Adrenal gland (tissue), 5 donors: ENCODE measurements at regions not wholly inside any gene's neighbourhood (a gene's known extent, or its start where the extent isn't known, plus 50 kb on each side); places are given as distances from the start of the nearest gene placed in this dataset.

Experiments
- CTCF ChIP-seq, 6 experiments: fragments of 450-650 bp in 4 of 6; fragments of 200-600 bp in 2 of 6; sonication (generic) in 1 of 6; IDR thresholded peaks; 1 replicate in 5 of 6; 2 replicates in 1 of 6; pipeline versions ENCODE4 v1.5.1 to v1.8.0; 2016 to 2021; ENCODE audit warnings: antibody characterized with exemption in 6 of 6, mild to moderate bottlenecking in 2 of 6, moderate library complexity in 1 of 6
- POLR2A ChIP-seq, 2 donors: fragments of 450-650 bp; IDR thresholded peaks; one replicate each; pipeline ENCODE4 v1.6.1; 2017; ENCODE audit warnings: antibody characterized with exemption in 2 of 2, mild to moderate bottlenecking in 2 of 2, moderate library complexity in 1 of 2
- donor health status: DM: no; HTN: no; CAD: no.

GRCh38 chr6:113649276-113649675 lies 207.9 kb upstream of the MARCKS start:
- TF ChIP-seq POLR2A (IDR thresholded peaks at IDR 0.05) (no peak), CTCF (IDR thresholded peaks at IDR 0.05) (no peak)
